NK-92 treated with Interleukin-12 subunit alpha and Interleukin-12 subunit beta, amount 100 ng/mL, for 24 hours (cell line): ENCODE measurements at regions not wholly inside any gene's neighbourhood (a gene's known extent, or its start where the extent isn't known, plus 50 kb on each side); places are given as distances from the start of the nearest gene placed in this dataset.

Experiments used
- DNase-seq: peaks from one replicate; lab custom pipeline; 2025; lab: John Stamatoyannopoulos, UW

GRCh38 chr12:93134175-93134890 is 205.2 kb upstream of the EEA1 start:
- DNase-seq = no peak

DNA sequence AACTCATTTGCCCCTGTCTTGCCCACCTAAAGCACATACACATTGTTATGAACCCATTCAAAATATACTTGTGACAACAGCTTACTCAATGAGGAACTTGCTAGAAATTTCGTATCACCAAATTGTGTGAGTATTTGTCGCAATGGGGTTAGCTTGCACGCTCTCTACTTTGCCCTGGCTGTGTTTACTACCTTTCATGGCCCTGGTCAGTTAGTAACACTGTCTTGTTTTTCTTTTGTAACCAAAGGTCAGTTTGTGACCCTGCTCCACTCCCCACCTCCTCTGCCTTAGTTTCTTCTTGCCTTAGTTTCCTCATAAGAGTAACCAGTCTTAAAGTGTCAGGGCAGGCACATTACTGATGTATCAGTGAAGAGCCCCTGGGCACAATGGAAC is 205.8 kb upstream of the EEA1 start:
- no peak for DNase-seq

- DNase-seq = no peak
Measured at GRCh38 chr12:93135286-93136239, 206.5 kb upstream of the EEA1 start.

DNA sequence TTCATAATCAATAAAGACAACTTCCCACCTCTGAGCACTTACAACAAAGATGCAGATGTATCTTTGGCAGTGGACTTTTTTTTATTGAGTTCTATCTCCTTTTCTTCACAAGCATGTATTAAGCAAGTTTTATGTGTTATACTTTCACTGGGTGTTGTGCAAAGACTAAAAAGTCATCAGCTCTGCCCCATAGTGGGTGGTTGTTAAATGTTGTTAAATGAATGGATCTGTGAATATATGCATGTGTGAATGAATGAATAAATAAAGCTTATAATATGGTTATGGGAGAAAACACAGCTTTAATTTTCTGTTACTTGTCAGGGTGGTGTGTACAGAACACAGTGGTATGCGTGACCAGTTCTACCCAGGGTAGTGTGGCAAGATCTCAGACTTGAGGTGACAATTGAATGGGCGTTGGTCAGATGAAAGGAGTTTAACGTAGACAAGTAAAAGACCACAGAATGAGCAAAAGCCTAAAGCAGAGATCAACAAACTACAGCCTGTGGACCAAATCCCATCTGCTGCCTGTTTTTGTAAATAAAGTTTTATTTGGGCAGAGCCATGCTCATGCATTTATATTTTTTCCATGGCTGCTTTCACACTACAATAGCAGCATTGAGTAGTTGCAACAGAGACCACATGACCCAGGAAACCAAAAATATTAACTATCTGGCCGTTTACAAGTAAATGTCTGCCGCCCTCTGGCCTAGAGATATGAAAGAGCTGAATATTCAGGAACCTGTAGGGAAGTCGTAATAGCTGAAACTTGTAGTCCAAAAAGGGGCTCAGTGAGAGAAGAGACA is 207.4 kb upstream of the EEA1 start:
- no peak for DNase-seq

GRCh38 chr12:93137656-93138612 is 208.8 kb upstream of the EEA1 start:
- DNase-seq = no peak

DNA sequence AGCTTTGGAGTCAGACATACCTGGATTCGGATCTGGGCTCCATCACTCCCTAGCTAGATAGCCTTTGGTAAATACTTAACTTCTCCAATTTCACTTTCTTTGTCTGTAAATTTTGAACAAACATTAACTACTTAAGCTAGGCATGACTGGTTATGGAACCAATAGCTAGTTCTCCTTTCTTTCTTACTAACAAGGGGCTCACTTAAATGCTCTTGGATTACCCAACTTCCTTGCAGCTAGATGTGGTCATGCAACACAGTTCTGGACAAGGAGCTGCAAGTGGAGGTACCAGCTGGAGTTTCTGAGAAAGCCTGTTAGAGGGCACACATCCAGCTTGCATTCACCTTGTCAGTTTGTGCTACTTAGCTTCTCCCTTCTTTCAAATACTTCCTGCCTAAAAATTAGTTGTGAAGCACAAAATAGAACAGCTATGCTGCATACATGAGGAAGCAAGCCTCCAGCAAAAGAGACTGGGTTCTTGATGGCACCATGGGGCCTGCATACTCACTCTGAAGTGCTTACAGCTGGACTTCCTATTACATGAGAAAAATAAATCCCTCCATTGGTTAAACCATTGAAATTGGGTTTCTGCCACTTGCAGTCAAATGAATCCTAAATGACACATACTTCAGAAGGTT is 210.1 kb upstream of the EEA1 start:
- no peak for DNase-seq

- DNase-seq = no peak
Measured at GRCh38 chr12:93140325-93140724, 211.2 kb upstream of the EEA1 start.

DNA sequence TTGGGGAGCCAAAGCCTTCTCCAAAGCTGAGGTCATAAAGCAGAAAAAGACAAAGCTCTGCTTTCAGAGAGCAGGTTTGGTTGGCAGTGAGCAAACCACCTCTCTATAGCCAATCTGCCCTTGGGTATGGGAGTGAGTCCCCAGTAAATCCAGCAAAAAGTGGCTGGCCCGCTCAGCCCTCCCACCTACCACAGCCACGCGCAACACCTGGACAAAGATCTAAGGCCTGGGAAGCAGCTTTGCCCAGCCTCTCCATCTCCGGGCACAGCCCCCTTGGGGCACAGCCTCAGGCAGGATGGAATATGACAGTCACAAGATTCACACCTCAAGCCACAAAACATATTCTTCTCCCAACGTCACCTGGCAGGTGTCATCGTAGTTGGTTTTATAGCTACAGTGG is 211.7 kb upstream of the EEA1 start:
- no peak for DNase-seq

- DNase-seq = no peak
Measured at GRCh38 chr12:93142881-93143280, 213.8 kb upstream of the EEA1 start.

- DNase-seq = no peak
Measured at GRCh38 chr12:93144109-93144508, 215.0 kb upstream of the EEA1 start.

DNA sequence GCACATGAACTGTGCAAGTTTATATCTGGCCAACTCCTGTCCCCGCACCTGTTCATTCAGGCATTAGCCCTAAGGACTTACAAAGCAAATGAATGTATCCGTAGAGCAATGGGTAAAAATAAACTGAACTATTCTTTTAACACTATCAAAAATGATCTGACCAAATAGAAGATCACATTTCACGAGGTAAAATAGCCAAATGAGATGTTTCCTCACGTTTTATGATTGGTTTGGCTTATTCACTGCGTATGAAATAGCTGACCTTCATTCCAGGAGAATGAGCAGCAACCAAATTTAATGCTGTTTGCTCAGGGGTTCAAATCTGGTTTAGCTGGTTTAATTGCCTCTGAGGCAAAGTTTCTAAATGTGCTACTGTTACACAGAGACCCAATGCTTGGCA is 216.0 kb upstream of the EEA1 start:
- DNase-seq = no peak

DNA sequence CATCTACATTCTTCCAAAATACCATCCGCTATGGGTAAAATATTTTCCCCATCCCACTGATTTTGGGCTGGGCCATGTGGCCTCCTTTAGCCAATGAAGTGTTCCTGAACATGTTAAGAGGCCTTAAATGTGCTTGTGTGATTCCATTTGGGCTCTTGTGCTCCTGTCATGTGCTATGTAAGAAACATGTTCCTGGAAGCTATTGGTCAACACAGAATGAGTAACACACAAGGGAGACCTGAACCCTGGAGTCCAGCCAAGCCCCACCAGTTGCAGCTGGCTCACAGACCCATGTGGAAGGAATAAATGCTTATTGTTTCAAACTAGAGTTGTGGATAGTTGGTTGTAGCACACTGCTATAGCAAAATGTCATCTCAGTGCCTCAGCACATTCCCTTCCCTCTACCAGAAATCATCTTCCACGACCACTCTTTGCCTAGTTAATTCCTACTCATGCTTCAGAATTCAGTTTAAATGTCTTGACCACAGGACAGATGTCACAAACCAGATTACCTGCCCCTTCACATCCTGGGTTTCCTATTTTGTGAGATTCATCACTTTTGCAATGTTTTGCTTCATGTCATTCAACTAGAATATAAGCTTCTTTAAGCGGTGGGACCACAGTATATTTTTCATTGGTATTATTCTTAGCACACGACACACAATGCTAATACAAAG is 217.3 kb upstream of the EEA1 start:
- DNase-seq = no peak

DNA sequence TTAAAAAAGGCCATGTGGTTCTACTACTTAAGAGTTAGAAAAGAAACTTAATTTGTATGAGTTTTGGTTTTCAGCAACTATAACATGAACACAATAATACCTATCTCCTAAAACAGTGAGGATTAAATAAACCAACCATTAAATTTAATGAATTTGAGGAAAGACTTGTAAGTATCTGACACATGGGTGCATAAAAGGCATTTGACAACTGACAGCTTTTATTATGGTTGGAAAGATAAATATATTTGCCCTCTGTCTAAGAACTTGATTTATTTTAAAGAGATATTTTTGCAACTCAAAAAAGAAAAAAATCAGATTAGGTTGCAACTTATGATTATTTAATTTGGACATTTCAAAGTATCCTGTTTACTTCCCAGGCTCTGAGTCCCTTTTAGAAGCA is 217.9 kb upstream of the EEA1 start:
- no peak for DNase-seq

DNA sequence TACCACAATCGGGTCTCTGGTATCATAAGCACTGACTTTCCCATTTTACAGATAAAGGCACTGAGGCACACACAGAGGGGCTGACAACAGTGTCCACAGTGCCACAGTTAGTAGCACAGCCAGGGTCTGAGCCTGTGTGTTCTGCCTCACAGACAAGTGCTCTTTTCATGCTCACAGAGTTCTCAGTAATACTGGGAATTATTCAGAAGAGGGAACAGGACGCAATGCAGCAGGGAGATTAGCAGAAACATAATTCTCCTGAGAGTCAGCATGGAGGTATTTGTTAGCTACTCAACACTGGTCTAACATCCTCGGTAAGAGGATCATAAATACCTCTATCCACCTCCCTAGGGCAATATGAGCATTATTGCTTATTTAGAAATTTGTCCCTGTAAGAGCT is 219.3 kb upstream of the EEA1 start:
- no peak for DNase-seq

DNA sequence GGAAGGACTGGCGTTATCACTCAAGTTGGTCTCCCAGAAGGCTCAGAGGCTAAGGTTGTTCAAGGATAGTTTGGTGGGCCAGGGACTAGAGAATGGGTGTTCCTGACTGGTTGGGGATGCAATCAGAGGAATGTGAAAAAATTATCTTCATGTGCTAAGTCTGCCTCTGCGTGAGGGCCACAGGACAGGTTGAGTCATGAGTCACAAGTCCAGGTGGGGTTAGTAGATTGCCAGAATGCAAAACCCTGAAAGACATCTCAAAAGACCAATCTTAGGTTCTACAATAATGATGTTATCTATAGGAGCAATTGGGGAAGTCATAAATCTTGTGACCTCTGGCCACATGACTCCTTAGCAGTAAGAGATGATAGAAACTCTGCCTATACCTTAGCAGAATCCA is 220.1 kb upstream of the EEA1 start:
- DNase-seq = no peak

GRCh38 chr12:93151079-93151762 is 222.1 kb upstream of the EEA1 start:
- no peak for DNase-seq

GRCh38 chr12:93152617-93153016 is 223.5 kb upstream of the EEA1 start:
- no peak for DNase-seq

GRCh38 chr12:93153321-93153720 is 224.2 kb upstream of the EEA1 start:
- no peak for DNase-seq

- DNase-seq = no peak
Measured at GRCh38 chr12:93154096-93154728, 223.5 kb upstream of the NUDT4 start.
